Activated CD4-positive, alpha-beta T cell treated with anti-CD3 and anti-CD28 coated beads, Interleukin-2, amount 50 U/mL, for 24 hours (primary cell): ENCODE measurements at regions not wholly inside any gene's neighbourhood (a gene's known extent, or its start where the extent isn't known, plus 50 kb on each side); places are given as distances from the start of the nearest gene placed in this dataset.

Source experiments
- DNase-seq, 2 donors: peaks; one replicate each; pipeline ENCODE4 v3.0.0-alpha.2; 2020; ENCODE audit warnings: low read depth in 1 of 2, low spot score in 1 of 2

DNA sequence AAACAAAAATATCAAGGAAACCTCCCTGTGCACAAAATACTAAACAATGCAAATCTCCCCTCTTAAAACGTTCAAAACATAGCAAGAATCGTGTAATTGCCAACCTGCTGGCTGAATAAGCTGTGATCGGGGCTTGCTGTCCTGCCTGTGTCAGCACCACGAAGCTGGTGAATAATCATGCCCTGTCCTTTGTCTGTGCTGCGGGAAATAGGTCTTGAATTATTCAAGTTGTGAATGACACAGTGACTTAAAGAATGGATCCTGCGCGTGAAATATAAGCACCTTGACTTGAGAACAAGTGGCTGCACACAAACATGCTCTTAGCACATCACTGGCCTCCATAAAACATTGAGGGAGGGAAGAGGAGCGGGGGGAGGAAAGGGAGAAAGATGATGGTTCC, 130.2 kb downstream of the OAT start:
- DNase-seq = no peak

DNA sequence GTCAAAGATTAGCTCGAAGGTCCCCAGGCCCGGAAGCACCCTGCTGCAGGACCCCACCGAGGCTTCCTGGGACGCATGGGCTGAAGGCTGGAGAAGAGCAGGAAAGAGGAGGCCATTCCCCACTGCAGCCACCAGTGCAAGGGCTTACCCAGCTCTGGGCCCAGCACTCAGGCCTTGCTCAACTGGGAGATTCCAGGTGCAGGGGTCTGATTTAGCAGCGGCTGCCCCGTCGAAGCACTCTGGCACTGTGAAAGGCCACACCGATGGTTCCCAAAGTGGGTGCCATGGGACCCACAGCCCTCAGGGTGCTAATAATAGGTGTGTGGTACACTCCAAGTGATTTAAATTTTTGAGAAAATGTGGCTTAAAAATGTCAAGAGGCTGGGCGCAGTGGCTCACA, 130.9 kb downstream of the OAT start:
- DNase-seq = no peak

DNA sequence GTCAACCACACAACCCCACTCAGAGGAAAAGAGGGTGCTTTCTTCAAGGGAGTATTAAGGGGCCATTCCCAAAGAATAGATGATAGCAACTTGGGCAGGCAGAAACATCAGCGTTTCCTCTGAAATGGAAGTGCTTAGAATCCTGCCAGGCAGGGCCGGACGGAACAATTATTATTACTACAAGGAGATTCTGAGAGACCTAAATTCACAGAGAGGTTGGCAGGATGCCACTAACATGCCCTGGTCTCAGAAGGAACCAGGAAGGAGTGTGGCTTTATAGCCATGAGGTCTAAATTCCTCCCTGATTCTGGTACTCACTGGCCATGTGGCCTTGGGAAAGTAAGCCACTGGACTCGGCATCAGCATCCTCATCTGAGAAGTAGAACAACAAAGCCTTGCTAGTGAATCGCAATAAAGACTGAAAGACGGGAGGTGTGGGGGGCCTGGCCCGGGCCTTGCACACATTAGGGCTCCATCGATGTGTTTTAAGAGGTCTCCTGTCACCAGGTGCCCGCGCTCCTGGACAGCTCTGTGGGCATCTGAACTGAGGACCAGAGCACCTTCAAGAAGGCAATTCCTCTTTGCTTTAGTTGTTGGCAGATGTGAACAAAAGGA, 131.5 kb downstream of the OAT start:
- no peak for DNase-seq

DNA sequence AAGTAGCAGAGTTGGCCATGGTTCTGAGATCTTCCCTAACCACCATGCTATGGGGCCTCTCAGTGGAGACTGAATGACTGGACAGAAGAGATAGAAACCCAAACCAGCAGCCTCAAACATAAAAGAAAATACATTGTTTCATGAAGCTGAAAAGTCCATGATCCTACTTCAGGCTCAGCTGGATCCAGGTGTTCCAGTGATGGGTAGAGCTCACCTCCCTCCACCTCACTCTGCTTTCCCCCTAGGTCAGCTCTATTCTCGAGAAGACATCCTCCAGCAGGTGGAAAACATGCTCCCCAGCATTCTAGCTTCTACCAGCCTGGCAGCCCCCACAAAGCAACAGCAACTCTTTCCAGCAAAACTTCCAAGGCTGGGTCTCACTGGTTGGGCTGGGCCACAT, 132.1 kb downstream of the OAT start:
- no peak for DNase-seq

DNA sequence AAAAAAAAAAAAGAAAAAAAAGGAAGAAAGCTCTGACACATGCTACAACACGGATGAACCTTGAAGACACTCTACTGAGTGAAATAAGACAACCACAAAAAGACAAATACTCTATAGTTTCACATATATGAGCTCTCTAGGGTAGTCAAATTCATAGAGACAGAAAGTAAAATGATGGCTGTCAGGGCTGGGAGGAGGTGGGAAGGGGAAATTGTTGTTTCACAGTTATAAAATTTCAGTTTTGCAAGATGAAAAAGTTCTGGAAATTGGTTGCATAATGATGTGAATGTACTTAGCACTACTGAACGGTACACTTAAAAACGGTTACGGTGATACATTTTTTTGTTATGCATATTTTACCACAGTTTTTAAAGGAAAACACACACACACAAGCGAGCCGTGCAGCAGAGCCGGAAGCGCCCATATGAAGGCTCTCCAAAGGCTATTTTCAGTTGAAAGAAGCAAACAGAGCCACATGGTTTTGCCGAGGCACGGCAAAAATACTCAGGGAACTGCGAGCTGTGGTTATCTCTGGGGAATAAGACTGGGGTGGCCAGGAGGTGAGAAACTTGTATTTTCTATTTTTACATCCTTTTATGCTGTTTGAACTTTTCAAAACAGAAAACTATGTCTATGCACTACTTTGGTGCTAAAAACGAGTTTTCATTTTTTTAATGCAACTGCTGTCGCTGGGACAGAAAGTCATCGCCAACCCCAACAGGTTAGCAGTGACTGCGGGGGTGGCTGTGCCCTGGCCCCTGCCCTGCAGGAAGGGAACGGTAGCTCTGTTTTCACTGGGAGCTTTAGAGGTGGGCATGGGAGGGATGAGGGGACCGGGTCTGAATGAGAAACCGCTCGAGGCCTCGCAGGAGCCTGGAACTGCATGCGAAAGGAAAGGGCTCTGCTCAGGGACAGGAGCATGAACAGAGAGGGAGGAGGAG, 132.9 kb downstream of the OAT start:
- no peak for DNase-seq

DNA sequence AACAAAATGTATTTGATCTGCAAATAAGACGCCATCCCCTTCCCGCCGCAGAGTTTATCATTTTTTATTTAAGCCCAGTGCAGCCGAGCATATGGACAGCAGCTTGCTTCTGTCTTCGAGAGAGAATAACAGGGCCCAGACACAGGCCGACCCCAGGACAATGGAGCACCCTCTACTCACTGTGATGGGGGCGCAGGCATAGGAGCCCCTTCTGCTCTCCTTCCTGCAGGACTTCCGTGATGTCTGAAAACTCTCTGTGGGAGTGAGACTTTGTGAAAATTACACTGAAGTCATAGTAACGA, 134.8 kb downstream of the OAT start:
- DNase-seq = no peak

DNA sequence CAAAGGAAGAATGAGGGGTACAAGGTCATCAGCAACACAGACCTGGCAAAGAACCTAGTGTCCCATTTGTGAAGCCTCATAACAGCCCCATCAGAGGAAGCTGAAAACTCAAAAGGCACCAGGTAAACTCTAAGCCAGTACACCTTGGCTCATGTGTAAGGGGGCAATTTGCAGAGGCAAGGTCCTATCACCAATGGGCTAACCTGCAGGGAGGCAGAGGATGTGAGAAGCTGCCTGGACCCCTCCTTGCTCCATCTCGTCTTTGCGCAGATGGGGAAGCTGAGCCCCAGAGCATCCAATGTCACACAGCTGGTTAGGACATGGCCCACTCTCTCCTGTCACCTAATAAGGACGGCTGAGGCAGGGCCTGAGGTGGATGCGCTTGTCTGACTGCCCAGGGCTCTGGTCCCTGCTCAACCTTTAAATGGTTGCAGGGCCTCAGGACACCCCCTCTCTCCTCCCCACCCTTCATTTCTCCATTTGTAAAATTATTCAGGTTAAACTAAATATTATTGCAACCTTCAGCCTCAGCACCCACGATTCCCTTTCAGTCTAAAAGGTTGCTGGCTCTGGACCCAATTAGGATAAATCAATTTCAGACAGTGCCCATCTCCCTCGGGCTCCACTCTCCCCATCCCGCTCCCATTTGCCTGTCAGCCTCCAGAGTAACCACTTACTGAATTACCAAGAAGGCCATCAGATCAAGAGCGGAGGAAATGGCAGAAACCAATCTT, 135.3 kb downstream of the OAT start:
- DNase-seq = no peak

DNA sequence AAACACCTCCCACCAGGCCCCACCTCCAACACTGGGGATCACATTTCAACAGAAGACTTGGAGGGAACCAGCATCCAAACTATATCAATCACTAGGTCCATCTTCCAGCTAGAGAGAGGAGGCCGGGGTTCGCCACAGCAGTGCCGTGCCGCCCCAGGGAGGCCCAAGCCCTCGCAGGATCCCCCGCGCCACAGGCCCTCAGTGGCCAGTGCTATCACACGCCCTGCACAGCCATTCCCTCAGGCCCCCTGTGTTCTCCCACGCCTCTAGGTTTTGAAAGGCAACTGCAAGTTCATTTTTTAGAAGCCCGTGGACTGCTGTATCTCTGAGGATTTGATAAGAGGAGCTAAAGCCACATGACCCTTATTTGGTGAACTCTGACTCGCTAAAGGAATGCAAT, 136.4 kb downstream of the OAT start:
- no peak for DNase-seq

DNA sequence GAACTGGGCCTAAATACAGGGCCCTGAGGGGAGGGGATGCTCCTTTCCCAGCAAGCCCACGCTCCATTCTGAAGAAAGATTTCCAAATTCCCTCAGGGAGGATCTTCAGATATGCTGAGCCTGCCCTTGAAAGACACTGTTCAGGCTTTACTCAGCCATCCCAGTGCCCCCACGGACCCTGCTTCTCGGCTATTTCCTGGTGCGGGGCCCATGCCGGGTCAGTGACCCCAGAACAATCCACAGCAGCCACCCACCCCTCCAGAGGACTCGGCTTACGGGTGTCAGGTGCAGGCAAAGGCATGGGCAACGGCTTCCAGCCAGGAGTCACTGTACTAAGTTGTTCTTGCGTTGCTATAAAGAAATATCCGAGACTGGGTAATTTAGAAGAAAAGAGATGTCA, 137.1 kb downstream of the OAT start:
- DNase-seq = no peak

DNA sequence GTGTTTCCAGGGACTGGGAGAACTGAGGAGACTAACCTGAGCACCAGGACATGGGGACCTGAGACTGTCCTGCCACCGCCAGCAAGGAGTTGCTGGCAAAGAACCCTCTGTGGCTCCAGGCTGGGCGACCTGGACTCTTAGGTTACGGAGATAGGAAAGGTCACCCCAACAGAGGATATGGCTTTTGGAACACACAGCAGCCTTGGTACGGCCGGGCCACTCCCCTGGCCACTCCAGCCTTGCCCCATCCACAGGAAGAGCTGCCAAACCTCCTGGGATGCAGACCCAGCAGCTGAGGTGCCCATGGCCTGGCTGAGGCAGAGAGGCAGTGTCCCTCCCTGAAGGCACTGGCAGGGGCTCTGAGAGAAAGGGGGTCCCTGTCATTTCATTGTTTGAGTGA, 137.8 kb downstream of the OAT start:
- no peak for DNase-seq

DNA sequence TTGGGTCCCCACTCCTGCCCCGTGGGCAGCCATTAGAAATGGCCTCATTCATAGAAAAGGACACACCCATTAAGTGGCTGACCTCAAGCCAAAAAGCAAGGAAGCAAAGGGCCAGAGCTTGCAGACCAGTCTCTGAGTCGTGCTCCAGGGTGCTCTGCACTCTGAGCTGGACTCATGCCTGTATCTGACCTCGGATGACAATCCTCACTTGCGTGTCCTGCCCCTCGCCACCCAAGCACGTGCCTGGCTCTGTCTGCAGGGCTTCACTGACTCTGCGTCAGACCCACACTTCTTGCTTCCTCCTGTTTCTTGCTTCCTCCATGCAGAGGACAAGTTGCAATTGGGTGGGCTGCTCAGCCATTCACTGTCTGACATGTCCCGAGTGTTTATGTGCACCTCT, 138.8 kb downstream of the OAT start:
- DNase-seq = no peak

DNA sequence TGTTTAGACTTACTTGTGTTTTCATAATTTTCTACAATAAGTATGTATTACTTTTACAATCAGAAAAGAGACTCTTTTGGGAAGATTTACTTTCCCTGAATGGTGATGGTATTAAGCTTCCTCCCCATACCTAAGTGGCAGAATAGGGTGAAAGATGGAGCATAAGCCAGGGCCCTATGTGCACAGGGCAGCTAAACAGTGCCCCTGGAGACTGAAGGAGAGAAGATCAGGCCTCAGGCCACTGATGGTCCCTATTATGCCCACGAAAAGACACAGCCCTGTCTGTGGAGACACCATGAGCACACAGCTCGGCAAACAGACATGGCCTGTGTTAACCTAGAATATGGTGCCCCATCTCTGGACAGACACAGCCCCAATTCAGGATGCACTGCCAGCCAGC, 139.4 kb downstream of the OAT start:
- no peak for DNase-seq

DNA sequence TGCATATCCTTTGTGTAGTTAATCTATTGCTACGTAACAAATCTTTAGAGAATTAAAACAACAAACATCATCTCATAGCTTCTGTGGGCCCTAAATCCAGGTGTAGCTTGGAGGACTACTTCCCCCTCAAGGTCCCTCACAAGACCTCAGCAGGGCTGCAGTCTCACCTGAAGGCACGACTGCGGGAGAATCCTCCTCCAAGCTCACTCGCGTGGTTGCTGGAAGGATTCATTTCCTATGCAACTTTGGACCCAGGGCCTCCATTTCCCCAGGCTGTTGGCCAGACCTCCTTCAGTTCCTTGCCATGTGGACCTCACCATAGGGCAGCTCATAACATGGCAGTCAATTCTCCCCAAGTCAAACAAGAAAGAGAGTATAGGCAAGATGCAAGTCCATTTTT, 140.4 kb downstream of the OAT start:
- no peak for DNase-seq

DNA sequence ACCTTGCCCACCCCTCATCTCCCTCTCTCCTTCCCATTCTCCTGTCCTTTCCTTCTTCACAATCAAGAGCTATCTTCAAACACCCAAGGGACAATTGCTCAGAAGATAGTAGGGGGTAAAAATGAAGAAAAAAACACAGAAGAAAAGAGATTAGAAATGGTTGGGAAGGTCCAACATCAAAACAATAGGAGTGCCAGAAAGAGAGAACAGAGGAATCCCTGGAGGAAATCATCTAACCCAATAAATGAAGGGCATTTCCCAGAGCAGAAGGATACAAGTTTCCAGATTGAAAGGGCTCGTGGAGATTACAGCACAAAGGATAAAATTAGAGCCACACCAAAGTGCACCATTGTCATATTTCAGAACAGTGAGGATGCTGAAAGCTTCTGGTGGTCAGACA, 145.6 kb downstream of the OAT start:
- DNase-seq = no peak

DNA sequence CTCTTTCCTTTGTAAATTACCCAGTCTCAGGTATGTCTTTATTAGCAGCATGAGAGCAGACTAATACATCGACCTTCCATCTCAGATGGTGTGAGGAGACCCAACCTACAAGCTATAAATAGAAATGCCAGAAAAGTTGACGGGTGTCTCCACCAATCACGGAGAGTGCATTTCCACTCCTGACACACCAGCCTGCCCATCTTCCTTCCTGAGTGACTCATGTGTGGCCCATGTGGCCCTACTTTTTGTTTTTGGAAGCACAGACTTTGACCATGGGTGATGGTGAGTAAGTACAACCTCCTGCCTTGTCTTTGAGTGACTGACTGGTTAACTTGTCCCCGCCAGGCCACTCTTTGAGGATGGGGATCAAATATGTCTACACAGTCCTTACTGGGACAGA, 147.0 kb downstream of the OAT start:
- DNase-seq = no peak

DNA sequence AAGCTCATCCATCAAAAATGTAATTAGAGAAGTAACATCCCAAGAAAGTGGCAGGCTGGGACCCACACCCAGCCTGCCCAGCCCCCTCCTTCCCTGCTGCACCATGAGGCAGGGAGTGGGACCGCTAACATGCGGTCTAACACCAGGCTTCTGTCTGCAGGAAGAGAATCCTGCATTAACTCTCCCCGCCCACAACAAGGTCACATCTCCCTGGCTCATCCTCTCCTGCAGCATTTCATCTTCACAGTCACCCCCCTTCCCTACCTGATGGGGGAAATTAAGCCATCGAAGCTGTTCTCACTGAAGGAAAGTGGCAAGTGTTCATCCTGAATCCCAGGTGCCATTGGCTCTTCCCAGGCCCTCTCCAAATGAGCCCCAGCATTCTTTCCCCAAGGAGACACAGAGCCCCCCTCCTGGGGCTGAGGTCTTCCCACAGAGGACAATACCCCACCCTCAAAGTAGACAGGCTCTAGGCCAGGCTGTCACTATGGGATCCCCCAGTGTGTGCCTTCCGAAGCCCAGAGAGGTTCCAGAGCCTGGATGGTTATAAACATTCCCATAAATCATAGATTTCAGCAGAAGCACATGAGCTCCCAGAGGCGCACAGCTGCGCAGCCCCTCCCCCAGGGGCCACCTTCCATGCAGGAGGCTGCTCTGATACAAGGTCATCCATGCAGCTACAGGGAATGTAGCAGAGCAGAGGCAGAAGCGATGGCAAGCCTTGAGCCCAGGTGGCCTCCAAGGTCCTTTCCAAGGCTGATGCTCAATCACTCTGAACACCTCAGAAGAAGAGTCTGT, 148.0 kb downstream of the OAT start:
- DNase-seq = no peak

DNA sequence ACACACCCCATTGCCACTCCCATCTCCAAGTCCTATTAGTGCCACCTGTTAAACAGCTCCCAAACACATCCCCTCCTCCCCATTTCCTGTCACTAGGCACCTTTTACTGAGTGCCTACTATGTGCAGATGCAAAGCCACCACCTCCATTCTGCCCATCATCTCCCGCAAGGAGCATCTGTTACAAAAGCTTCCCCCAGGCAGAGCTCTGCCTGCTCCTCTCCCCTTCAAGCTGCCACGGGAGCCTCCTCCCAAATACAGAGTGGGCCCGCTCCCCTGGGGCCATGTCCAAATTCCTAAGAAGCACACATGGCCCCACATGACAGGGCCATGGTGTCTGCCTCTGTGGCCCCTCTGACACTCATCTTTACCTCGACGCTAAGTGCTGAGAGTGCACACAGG, 149.7 kb downstream of the OAT start:
- no peak for DNase-seq

DNA sequence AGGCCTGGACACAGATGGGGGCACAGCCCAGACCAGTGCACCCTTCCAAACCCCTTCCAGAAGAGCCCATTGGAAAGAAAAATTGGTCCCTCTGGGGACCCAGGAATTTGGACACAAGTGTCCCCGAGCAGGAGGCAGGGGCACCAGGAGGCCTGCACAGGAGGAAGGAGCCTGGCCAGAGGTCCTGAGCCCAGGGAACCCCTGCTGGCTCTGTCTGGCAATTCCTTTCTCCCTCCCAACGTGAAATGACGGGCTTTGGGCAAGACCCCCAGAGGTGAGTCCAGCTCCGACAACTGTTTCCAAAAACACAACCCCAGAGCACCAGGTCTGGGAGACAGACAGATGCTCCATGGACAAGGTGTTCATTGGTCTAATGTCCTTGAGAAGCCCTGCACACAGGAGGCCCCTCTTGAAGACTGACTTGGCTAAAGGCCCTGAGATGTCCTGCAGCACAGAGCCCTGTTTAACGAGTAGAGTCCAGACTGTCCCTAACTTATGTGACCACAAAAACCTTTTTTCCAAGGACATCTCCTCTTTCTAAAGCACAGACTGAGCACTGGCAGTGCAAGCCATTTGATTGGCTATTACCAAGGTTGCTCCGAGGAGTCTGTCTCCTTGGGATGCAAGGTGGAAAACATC, 150.7 kb downstream of the OAT start:
- no peak for DNase-seq

DNA sequence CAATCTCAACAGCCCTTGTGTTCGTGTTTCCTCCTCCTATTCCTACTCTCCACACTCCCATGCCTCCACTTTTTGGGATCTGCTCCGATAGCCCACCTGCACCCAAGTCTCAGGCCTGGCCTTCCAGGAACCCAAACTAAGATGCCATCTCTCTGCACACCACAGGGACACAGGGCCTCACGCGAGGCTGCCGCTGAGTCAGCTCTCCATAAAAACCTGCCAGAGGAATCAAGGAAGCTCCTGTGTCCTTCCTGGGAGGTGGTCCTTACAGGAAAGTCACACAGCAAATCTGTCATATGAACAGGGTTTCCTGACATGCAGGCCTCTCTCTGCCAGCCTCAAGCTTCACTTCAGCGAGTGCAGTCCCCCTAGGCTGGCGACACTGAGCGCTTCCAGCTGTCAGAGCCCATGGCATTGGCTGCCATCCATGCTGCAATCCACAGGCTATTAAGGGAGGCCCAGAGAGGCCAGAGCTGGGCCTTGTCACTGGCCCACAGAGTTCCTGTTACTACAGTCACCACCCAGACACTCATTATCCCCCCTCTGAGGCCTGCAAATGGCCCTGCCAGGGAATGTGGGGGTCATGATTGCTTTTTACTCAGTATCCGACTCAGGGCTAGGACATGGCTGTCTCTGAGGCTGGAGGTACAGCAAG, 151.4 kb downstream of the OAT start:
- no peak for DNase-seq

DNA sequence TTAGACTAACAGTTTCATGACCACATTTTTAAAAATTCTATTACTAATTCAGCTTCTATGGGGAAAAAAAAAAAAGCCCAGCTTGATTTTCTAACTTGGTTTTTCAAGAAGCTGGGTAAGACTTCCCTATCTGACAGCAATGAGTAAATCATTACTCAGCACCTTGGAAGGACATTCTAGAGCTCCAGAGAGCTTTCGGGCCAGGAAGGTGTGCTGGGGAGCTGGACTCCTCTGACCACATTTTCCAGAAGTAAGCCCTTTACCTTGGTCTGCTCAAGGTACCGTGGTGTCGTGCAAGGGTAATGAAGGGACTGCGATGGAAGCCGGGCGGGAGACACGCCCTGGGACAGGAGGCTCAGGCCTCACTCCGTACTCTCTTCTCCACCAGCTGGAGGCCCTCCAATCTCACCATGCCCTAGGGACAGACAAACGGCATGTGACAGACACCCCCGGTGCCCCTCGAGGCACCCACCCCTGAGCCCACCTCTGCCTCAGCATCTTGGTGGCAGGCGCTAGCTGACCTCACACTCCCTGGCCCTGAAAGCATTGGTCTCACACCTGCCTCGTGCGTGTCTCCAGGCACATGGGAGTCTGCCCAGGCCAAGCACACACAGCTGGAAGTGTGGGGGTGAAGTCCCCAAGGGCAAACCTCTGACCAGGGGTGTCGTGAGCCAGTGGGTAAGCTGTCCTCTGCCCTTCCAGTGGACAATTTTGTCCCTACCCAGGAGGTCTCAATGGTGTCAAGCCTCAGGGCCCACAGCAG, 152.1 kb downstream of the OAT start:
- no peak for DNase-seq
